ENCODE measurements at regions not wholly inside any gene's neighbourhood (a gene's known extent, or its start where the extent isn't known, plus 50 kb on each side); places are given as distances from the start of the nearest gene placed in this dataset.

DNA sequence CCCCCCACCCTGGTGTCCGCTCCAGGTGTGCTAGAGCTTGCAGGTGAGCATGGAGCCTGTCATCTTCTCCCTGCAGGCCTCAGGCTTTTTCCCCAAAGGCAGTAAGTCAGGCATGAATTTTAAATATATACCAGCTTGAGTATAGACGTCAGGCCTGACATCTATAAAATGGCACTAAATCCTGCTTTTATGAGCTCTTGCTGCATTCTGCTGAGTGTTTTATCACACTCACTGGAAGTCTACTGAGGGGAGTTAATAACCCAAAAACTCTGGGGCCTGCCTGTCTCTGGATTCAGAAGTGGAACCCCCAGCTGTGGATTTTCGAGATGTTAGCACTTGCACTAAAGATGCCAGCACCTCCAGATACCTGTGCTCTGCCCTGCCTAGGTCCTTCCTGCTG lies 133.4 kb upstream of the TOP1 start (continued):
- TF ChIP-seq, protein P1, sequence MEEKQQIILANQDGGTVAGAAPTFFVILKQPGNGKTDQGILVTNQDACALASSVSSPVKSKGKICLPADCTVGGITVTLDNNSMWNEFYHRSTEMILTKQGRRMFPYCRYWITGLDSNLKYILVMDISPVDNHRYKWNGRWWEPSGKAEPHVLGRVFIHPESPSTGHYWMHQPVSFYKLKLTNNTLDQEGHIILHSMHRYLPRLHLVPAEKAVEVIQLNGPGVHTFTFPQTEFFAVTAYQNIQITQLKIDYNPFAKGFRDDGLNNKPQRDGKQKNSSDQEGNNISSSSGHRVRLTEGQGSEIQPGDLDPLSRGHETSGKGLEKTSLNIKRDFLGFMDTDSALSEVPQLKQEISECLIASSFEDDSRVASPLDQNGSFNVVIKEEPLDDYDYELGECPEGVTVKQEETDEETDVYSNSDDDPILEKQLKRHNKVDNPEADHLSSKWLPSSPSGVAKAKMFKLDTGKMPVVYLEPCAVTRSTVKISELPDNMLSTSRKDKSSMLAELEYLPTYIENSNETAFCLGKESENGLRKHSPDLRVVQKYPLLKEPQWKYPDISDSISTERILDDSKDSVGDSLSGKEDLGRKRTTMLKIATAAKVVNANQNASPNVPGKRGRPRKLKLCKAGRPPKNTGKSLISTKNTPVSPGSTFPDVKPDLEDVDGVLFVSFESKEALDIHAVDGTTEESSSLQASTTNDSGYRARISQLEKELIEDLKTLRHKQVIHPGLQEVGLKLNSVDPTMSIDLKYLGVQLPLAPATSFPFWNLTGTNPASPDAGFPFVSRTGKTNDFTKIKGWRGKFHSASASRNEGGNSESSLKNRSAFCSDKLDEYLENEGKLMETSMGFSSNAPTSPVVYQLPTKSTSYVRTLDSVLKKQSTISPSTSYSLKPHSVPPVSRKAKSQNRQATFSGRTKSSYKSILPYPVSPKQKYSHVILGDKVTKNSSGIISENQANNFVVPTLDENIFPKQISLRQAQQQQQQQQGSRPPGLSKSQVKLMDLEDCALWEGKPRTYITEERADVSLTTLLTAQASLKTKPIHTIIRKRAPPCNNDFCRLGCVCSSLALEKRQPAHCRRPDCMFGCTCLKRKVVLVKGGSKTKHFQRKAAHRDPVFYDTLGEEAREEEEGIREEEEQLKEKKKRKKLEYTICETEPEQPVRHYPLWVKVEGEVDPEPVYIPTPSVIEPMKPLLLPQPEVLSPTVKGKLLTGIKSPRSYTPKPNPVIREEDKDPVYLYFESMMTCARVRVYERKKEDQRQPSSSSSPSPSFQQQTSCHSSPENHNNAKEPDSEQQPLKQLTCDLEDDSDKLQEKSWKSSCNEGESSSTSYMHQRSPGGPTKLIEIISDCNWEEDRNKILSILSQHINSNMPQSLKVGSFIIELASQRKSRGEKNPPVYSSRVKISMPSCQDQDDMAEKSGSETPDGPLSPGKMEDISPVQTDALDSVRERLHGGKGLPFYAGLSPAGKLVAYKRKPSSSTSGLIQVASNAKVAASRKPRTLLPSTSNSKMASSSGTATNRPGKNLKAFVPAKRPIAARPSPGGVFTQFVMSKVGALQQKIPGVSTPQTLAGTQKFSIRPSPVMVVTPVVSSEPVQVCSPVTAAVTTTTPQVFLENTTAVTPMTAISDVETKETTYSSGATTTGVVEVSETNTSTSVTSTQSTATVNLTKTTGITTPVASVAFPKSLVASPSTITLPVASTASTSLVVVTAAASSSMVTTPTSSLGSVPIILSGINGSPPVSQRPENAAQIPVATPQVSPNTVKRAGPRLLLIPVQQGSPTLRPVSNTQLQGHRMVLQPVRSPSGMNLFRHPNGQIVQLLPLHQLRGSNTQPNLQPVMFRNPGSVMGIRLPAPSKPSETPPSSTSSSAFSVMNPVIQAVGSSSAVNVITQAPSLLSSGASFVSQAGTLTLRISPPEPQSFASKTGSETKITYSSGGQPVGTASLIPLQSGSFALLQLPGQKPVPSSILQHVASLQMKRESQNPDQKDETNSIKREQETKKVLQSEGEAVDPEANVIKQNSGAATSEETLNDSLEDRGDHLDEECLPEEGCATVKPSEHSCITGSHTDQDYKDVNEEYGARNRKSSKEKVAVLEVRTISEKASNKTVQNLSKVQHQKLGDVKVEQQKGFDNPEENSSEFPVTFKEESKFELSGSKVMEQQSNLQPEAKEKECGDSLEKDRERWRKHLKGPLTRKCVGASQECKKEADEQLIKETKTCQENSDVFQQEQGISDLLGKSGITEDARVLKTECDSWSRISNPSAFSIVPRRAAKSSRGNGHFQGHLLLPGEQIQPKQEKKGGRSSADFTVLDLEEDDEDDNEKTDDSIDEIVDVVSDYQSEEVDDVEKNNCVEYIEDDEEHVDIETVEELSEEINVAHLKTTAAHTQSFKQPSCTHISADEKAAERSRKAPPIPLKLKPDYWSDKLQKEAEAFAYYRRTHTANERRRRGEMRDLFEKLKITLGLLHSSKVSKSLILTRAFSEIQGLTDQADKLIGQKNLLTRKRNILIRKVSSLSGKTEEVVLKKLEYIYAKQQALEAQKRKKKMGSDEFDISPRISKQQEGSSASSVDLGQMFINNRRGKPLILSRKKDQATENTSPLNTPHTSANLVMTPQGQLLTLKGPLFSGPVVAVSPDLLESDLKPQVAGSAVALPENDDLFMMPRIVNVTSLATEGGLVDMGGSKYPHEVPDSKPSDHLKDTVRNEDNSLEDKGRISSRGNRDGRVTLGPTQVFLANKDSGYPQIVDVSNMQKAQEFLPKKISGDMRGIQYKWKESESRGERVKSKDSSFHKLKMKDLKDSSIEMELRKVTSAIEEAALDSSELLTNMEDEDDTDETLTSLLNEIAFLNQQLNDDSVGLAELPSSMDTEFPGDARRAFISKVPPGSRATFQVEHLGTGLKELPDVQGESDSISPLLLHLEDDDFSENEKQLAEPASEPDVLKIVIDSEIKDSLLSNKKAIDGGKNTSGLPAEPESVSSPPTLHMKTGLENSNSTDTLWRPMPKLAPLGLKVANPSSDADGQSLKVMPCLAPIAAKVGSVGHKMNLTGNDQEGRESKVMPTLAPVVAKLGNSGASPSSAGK (IDR thresholded peaks at IDR 0.05) = no peak
- TF ChIP-seq EWSR1 (IDR thresholded peaks at IDR 0.05; ENCODE audit: borderline replicate concordance, low read depth, partially characterized antibody) = no peak
- no peak for TF ChIP-seq KDM4B (IDR thresholded peaks at IDR 0.05; ENCODE audit: borderline replicate concordance in 2 of 2, low read depth in 1 of 2)
- no peak for TF ChIP-seq ZNF551 (CRISPR knock-in tag; IDR thresholded peaks at IDR 0.05)
- no peak for TF ChIP-seq ZNF445 (CRISPR knock-in tag; IDR thresholded peaks at IDR 0.05; ENCODE audit: low read depth)
- TF ChIP-seq, protein P2, sequence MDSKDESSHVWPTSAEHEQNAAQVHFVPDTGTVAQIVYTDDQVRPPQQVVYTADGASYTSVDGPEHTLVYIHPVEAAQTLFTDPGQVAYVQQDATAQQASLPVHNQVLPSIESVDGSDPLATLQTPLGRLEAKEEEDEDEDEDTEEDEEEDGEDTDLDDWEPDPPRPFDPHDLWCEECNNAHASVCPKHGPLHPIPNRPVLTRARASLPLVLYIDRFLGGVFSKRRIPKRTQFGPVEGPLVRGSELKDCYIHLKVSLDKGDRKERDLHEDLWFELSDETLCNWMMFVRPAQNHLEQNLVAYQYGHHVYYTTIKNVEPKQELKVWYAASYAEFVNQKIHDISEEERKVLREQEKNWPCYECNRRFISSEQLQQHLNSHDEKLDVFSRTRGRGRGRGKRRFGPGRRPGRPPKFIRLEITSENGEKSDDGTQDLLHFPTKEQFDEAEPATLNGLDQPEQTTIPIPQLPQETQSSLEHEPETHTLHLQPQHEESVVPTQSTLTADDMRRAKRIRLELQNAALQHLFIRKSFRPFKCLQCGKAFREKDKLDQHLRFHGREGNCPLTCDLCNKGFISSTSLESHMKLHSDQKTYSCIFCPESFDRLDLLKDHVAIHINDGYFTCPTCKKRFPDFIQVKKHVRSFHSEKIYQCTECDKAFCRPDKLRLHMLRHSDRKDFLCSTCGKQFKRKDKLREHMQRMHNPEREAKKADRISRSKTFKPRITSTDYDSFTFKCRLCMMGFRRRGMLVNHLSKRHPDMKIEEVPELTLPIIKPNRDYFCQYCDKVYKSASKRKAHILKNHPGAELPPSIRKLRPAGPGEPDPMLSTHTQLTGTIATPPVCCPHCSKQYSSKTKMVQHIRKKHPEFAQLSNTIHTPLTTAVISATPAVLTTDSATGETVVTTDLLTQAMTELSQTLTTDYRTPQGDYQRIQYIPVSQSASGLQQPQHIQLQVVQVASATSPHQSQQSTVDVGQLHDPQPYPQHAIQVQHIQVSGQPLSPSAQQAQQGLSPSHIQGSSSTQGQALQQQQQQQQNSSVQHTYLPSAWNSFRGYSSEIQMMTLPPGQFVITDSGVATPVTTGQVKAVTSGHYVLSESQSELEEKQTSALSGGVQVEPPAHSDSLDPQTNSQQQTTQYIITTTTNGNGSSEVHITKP (IDR thresholded peaks at IDR 0.05; ENCODE audit: partially characterized antibody) = no peak

Data from K562 (cell line).